ENCODE measurements at regions not wholly inside any gene's neighbourhood (a gene's known extent, or its start where the extent isn't known, plus 50 kb on each side); places are given as distances from the start of the nearest gene placed in this dataset.

GRCh38 chr12:91566328-91567099 lies 383.9 kb upstream of the DCN start:
- DNase-seq (no peak), ATAC-seq (ENCODE audit: low FRiP score in 2 of 2) (no peak)
- TF ChIP-seq POLR2AphosphoS5 (IDR thresholded peaks at IDR 0.05) (no peak), CTCF (IDR thresholded peaks at IDR 0.05) (no peak), EP300 (IDR thresholded peaks at IDR 0.05) (no peak), POLR2A (IDR thresholded peaks at IDR 0.05) (no peak)
- no peaks in the 10 kb centered on the region for H3K27me3 ChIP-seq
- WGBS, 2 donors: 68 to 80% methylated on average over 6 of the region's 6 CpGs
- H3K4me1 ChIP-seq: no peaks in the 10 kb centered on the region
- H3K4me3 ChIP-seq: no peak overlapping the region
- no peaks in the 10 kb centered on the region for H3K36me3 ChIP-seq
- H3K9me3 ChIP-seq: no peaks in the 10 kb centered on the region
- no peak overlapping the region for H3K27ac ChIP-seq

- no peaks in the 10 kb centered on the region for H3K9me3 ChIP-seq
- no peaks in the 10 kb centered on the region for H3K4me1 ChIP-seq
- no peak for DNase-seq
- no peak for ATAC-seq (ENCODE audit: low FRiP score in 2 of 2)
- no peaks in the 10 kb centered on the region for H3K27me3 ChIP-seq
- no peak overlapping the region for H3K4me3 ChIP-seq
- no peaks in the 10 kb centered on the region for H3K36me3 ChIP-seq
- no peak overlapping the region for H3K27ac ChIP-seq
- TF ChIP-seq EP300 (IDR thresholded peaks at IDR 0.05) (no peak), CTCF (IDR thresholded peaks at IDR 0.05) (no peak), POLR2AphosphoS5 (IDR thresholded peaks at IDR 0.05) (no peak), POLR2A (IDR thresholded peaks at IDR 0.05) (no peak)
- 85 to 92% methylated on average over 1 of the region's 1 CpG for WGBS, 2 donors
Measured at GRCh38 chr12:91565846-91566245, 383.2 kb upstream of the DCN start.

GRCh38 chr12:91565246-91565645 lies 382.6 kb upstream of the DCN start:
- DNase-seq: no peak
- ATAC-seq (ENCODE audit: low FRiP score in 2 of 2): no peak

GRCh38 chr12:91563011-91563765 lies 380.6 kb upstream of the DCN start:
- Histone ChIP-seq H3K27ac (no peak overlapping the region), H3K4me1 (no peaks in the 10 kb centered on the region), H3K9me3 (no peaks in the 10 kb centered on the region), H3K4me3 (no peak overlapping the region), H3K27me3 (no peaks in the 10 kb centered on the region), H3K36me3 (no peaks in the 10 kb centered on the region)
- 96 to 97% methylated on average over 4 of the region's 4 CpGs for WGBS, 2 donors
- DNase-seq (no peak), ATAC-seq (ENCODE audit: low FRiP score in 2 of 2) (no peak)
- TF ChIP-seq EP300 (IDR thresholded peaks at IDR 0.05): no peak
- TF ChIP-seq POLR2A (IDR thresholded peaks at IDR 0.05): no peak
- TF ChIP-seq CTCF (IDR thresholded peaks at IDR 0.05): no peak
- no peak for TF ChIP-seq POLR2AphosphoS5 (IDR thresholded peaks at IDR 0.05)

More at GRCh38 chr12:91565246-91565645, 382.6 kb upstream of the DCN start:
- Histone ChIP-seq H3K4me3 (no peak overlapping the region), H3K36me3 (no peaks in the 10 kb centered on the region), H3K4me1 (no peaks in the 10 kb centered on the region), H3K27ac (no peak overlapping the region), H3K9me3 (no peaks in the 10 kb centered on the region), H3K27me3 (no peaks in the 10 kb centered on the region)
- WGBS, 2 donors: 61 to 67% methylated on average over 4 of the region's 4 CpGs
- TF ChIP-seq EP300 (IDR thresholded peaks at IDR 0.05): no peak
- no peak for TF ChIP-seq POLR2A (IDR thresholded peaks at IDR 0.05)
- no peak for TF ChIP-seq POLR2AphosphoS5 (IDR thresholded peaks at IDR 0.05)
- no peak for TF ChIP-seq CTCF (IDR thresholded peaks at IDR 0.05)
